ENCODE measurements at regions not wholly inside any gene's neighbourhood (a gene's known extent, or its start where the extent isn't known, plus 50 kb on each side); places are given as distances from the start of the nearest gene placed in this dataset.
A peak's percentile ranks its signal among the peaks of the same experiment; 100 is the strongest.

GRCh38 chr6:22043284-22043962, 253.4 kb downstream of the PRL start:
- WGBS, 5 donors, result 61 to 81% (median 72%) methylated on average over 7 of the region's 7 CpGs
- peak overlapping the region in 1 of 8 donors; percentile 43 for H3K27ac ChIP-seq
- TF ChIP-seq POLR2AphosphoS5 (IDR thresholded peaks at IDR 0.05) (no peak), POLR2A (IDR thresholded peaks at IDR 0.05) (no peak), CTCF (IDR thresholded peaks at IDR 0.05 in 8 of 11, conservative IDR thresholded peaks at IDR 0.05 in 3 of 11) (no peak)
- peaks cover 0 to 27% (median 22%) of the 10 kb centered on the region in 8 donors for H3K9me3 ChIP-seq
- no peaks in the 10 kb centered on the region for H3K27me3 ChIP-seq (replicated peaks in 1 of 7)
- peak overlapping the region in 1 of 8 donors; percentile 2 for H3K4me3 ChIP-seq
- no peak for DNase-seq
- H3K4me1 ChIP-seq, result peaks cover 0 to 8% (median 0%) of the 10 kb centered on the region in 6 donors
- intact Hi-C loops (cut with DNase I; ENCODE audit: low total_unique reads), result no loop called here
- no peaks in the 10 kb centered on the region for H3K36me3 ChIP-seq

GRCh38 chr6:22045261-22045912, 251.4 kb downstream of the PRL start:
- no peak for DNase-seq
- H3K27ac ChIP-seq, result no peak overlapping the region
- intact Hi-C loops (cut with DNase I; ENCODE audit: low total_unique reads), result no loop called here

GRCh38 chr6:22049002-22049401, 247.8 kb downstream of the PRL start:
- Histone ChIP-seq H3K4me3 (no peak overlapping the region), H3K27me3 (replicated peaks in 1 of 7) (no peaks in the 10 kb centered on the region), H3K4me1 (no peaks in the 10 kb centered on the region), H3K27ac (no peak overlapping the region), H3K9me3 (no peaks in the 10 kb centered on the region), H3K36me3 (no peaks in the 10 kb centered on the region)
- intact Hi-C loops (cut with DNase I; ENCODE audit: low total_unique reads), result no loop called here
- TF ChIP-seq CTCF (IDR thresholded peaks at IDR 0.05 in 8 of 11, conservative IDR thresholded peaks at IDR 0.05 in 3 of 11) (no peak), POLR2AphosphoS5 (IDR thresholded peaks at IDR 0.05) (no peak), POLR2A (IDR thresholded peaks at IDR 0.05) (no peak)
- no peak for DNase-seq

More at GRCh38 chr6:22045261-22045912, 251.4 kb downstream of the PRL start:
- Histone ChIP-seq H3K4me3 (no peak overlapping the region), H3K4me1 (peaks cover 0 to 8% (median 0%) of the 10 kb centered on the region in 6 donors), H3K27me3 (replicated peaks in 1 of 7) (no peaks in the 10 kb centered on the region), H3K9me3 (peaks cover 0 to 16% (median 12%) of the 10 kb centered on the region in 8 donors), H3K36me3 (no peaks in the 10 kb centered on the region)
- TF ChIP-seq CTCF (IDR thresholded peaks at IDR 0.05 in 8 of 11, conservative IDR thresholded peaks at IDR 0.05 in 3 of 11) (no peak), POLR2AphosphoS5 (IDR thresholded peaks at IDR 0.05) (no peak), POLR2A (IDR thresholded peaks at IDR 0.05) (no peak)
- WGBS, 5 donors, result 68 to 88% (median 79%) methylated on average over 3 of the region's 3 CpGs

GRCh38 chr6:22053391-22053997, 243.3 kb downstream of the PRL start:
- intact Hi-C loops (cut with DNase I; ENCODE audit: low total_unique reads), result no loop called here
- WGBS, 5 donors, result 39 to 54% (median 47%) methylated on average over 3 of the region's 3 CpGs
- H3K27ac ChIP-seq, result no peak overlapping the region
- H3K27me3 ChIP-seq (replicated peaks in 1 of 7), result no peaks in the 10 kb centered on the region
- no peak overlapping the region for H3K4me3 ChIP-seq
- no peaks in the 10 kb centered on the region for H3K9me3 ChIP-seq
- DNase-seq, result no peak
- TF ChIP-seq CTCF (IDR thresholded peaks at IDR 0.05 in 8 of 11, conservative IDR thresholded peaks at IDR 0.05 in 3 of 11) (no peak), POLR2A (IDR thresholded peaks at IDR 0.05) (no peak), POLR2AphosphoS5 (IDR thresholded peaks at IDR 0.05) (no peak)
- no peaks in the 10 kb centered on the region for H3K4me1 ChIP-seq
- H3K36me3 ChIP-seq, result no peaks in the 10 kb centered on the region
